IMR-90 (cell line): ENCODE measurements at regions not wholly inside any gene's neighbourhood (a gene's known extent, or its start where the extent isn't known, plus 50 kb on each side); places are given as distances from the start of the nearest gene placed in this dataset.

ENCODE experiments used
- ATAC-seq: fragments of 200-7000 bp; cut with Tn5 transposase; 2 replicates; pipeline ENCODE4 v1.9.1; 2020; ENCODE audit warnings: low read depth, mild to moderate bottlenecking, moderate library complexity
- BruUV-seq: library from RNA; stranded (reverse); fragments of 400-500 nt; replicated peaks from 2 replicates; lab custom pipeline; 2021; lab: Mats Ljungman, UMichigan
- CTCF ChIA-PET: fragments of 300-600 bp; formaldehyde crosslinking; extraction: SDS; loops from one replicate; lab custom pipeline; 2021; ENCODE audit warnings: antibody characterized with exemption; lab: Yijun Ruan, JAX
- POLR2A ChIA-PET: fragments of 300-600 bp; sonication (Branson Sonifier 250); formaldehyde crosslinking; loops from one replicate; lab custom pipeline; 2022; ENCODE audit warnings: antibody characterized with exemption; ENCODE audit not compliant: unreplicated experiment; lab: Charles Lee
- DNase-seq: peaks from one replicate; pipeline ENCODE4 v3.0.0; 2013
- H2AFZ ChIP-seq: replicated peaks from 2 replicates; pipeline ENCODE3; 2013; ENCODE audit warnings: low read length, mild to moderate bottlenecking; ENCODE audit not compliant: poor library complexity
- H2AK5ac ChIP-seq: 2 replicates; pipeline ENCODE4 v1.6.1; 2013; ENCODE audit warnings: low read depth, low read length, inconsistent platforms
- H2AK9ac ChIP-seq: replicated peaks from 2 replicates; pipeline ENCODE3; 2013; ENCODE audit warnings: mild to moderate bottlenecking, low read depth, low read length, moderate library complexity; ENCODE audit not compliant: poor library complexity
- H2BK120ac ChIP-seq: 2 replicates; pipeline ENCODE4 v1.6.1; 2013; ENCODE audit warnings: low read depth, low read length, inconsistent platforms
- H2BK15ac ChIP-seq: 3 replicates; pipeline ENCODE4 v1.6.1; 2013; ENCODE audit warnings: low read depth, low read length, inconsistent platforms
- H2BK20ac ChIP-seq: 2 replicates; pipeline ENCODE4 v1.6.1; 2013; ENCODE audit warnings: low read depth, mild to moderate bottlenecking, inconsistent platforms, low read length, moderate library complexity
- H2BK5ac ChIP-seq: 2 replicates; pipeline ENCODE4 v1.6.1; 2013; ENCODE audit warnings: mild to moderate bottlenecking, low read depth, low read length, inconsistent platforms; ENCODE audit not compliant: poor library complexity, severe bottlenecking
- H3K14ac ChIP-seq: replicated peaks from 2 replicates; pipeline ENCODE4 v1.6.1; 2013; ENCODE audit warnings: low read depth, low read length, inconsistent platforms
- H3K18ac ChIP-seq: 2 replicates; pipeline ENCODE4 v1.6.1; 2013; ENCODE audit warnings: low read depth, low read length, control low read depth
- H3K23ac ChIP-seq: 2 replicates; pipeline ENCODE4 v1.6.1; 2013; ENCODE audit warnings: low read depth, low read length, inconsistent platforms
- H3K27ac ChIP-seq: 2 replicates; pipeline ENCODE4 v1.5.1; 2013; ENCODE audit warnings: mild to moderate bottlenecking, control low read depth, low read length; ENCODE audit not compliant: insufficient read depth
- H3K27me3 ChIP-seq: 2 replicates; pipeline ENCODE4 v1.6.1; 2013; ENCODE audit warnings: low read length; ENCODE audit not compliant: control insufficient read depth, insufficient read depth
- H3K36me3 ChIP-seq: 2 replicates; pipeline ENCODE4 v1.6.1; 2013; ENCODE audit warnings: low read length, mixed read lengths; ENCODE audit not compliant: control insufficient read depth, insufficient read depth
- H3K4ac ChIP-seq: 2 replicates; pipeline ENCODE4 v1.6.1; 2013; ENCODE audit warnings: low read depth, low read length, inconsistent platforms
- H3K4me1 ChIP-seq: 2 replicates; pipeline ENCODE4 v1.6.1; 2013; ENCODE audit warnings: low read length, mixed read lengths; ENCODE audit not compliant: control insufficient read depth, insufficient read depth
- H3K4me2 ChIP-seq: 2 replicates; pipeline ENCODE4 v1.6.1; 2013; ENCODE audit warnings: low read depth, mild to moderate bottlenecking, control low read depth, low read length, moderate library complexity
- H3K4me3 ChIP-seq: 2 replicates; pipeline ENCODE4 v1.5.1; 2013; ENCODE audit warnings: low read depth, mild to moderate bottlenecking, control low read depth, low read length, moderate library complexity; ENCODE audit not compliant: insufficient read depth
- H3K56ac ChIP-seq: 2 replicates; pipeline ENCODE4 v1.6.1; 2013; ENCODE audit warnings: low read length, inconsistent platforms; ENCODE audit not compliant: insufficient read depth; ENCODE audit errors: extremely low read depth
- H3K79me1 ChIP-seq, 2 experiments: 2 replicates each; pipeline ENCODE4 v1.6.1; 2013; ENCODE audit warnings: low read length in 2 of 2, inconsistent platforms in 1 of 2, low read depth in 1 of 2
- H3K9ac ChIP-seq: 2 replicates; pipeline ENCODE4 v1.6.1; 2013; ENCODE audit warnings: low read depth, low read length, control low read depth
- H3K9me1 ChIP-seq: 2 replicates; pipeline ENCODE4 v1.6.1; 2013; ENCODE audit warnings: low read length, inconsistent platforms; ENCODE audit not compliant: insufficient read depth
- H3K9me3 ChIP-seq: 2 replicates; pipeline ENCODE4 v1.6.1; 2013; ENCODE audit warnings: low read length; ENCODE audit not compliant: control insufficient read depth, insufficient read depth
- H4K20me1 ChIP-seq: 2 replicates; pipeline ENCODE4 v1.6.1; 2013; ENCODE audit warnings: low read length, inconsistent platforms; ENCODE audit not compliant: insufficient read depth
- H4K5ac ChIP-seq: 2 replicates; pipeline ENCODE4 v1.6.1; 2013; ENCODE audit warnings: mild to moderate bottlenecking, low read depth, low read length, control low read depth
- H4K8ac ChIP-seq, 2 experiments: 2 replicates each; pipeline ENCODE4 v1.6.1; 2013; ENCODE audit warnings: low read depth in 2 of 2, low read length in 2 of 2, control low read depth in 1 of 2, inconsistent platforms in 1 of 2
- H4K91ac ChIP-seq: 2 replicates; pipeline ENCODE4 v1.6.1; 2013; ENCODE audit warnings: low read depth, low read length, inconsistent platforms; ENCODE audit not compliant: insufficient read depth
- ELK1 ChIP-seq: fragments of 150-350 bp; IDR thresholded peaks from 2 replicates; pipeline ENCODE4 v1.6.1; 2016; ENCODE audit warnings: low read depth, mild to moderate bottlenecking, low read length, moderate library complexity, borderline replicate concordance
- FOS ChIP-seq: fragments of 150-350 bp; IDR thresholded peaks from 2 replicates; pipeline ENCODE4 v1.6.1; 2016; ENCODE audit warnings: low read depth, low read length
- MXI1 ChIP-seq: IDR thresholded peaks from 2 replicates; pipeline ENCODE4 v1.6.1; 2012; ENCODE audit warnings: low read depth, mild to moderate bottlenecking, low read length, moderate library complexity, borderline replicate concordance
- RAD21 ChIP-seq: IDR thresholded peaks from 2 replicates; pipeline ENCODE4 v1.6.1; 2012; ENCODE audit warnings: low read length, improper control_type of control experiment
- SMC3 ChIP-seq: fragments of 150-350 bp; IDR thresholded peaks from 2 replicates; pipeline ENCODE4 v1.6.1; 2016; ENCODE audit warnings: low read depth, mild to moderate bottlenecking, antibody characterized with exemption, low read length, moderate library complexity
- WGBS, 2 experiments: methylation state at CpG; one replicate each; pipeline versions ENCODE4 v1.1.5 to v1.1.7; 2013; ENCODE audit warnings: missing lambda C conversion rate in 2 of 2; ENCODE audit not compliant: insufficient read length in 1 of 2; ENCODE audit errors: extremely low coverage in 2 of 2; 5-methylcytosine and 5-hydroxymethylcytosine counted together
- dilution Hi-C: fragments of 300-500 bp; cut with HindIII; formaldehyde crosslinking; loops from one replicate; pipeline ENCODE4 v1.14.3; 2018; ENCODE audit warnings: low sequenced_read_pairs; ENCODE audit not compliant: unreplicated experiment
- in situ Hi-C: fragments of 300-500 bp; cut with MboI; formaldehyde crosslinking; loops from 3 replicates; pipeline ENCODE4 v1.14.3; 2019; ENCODE audit warnings: low sequenced_read_pairs, inconsistent platforms, mixed read lengths
- intact Hi-C: fragments of 100-400 bp; cut with micrococcal nuclease; formaldehyde crosslinking; loops from 2 replicates; pipeline ENCODE4 v1.10.0; 2022

- no peak overlapping the region for H3K27ac ChIP-seq
- in situ Hi-C loops: no loop called here
- H2AFZ ChIP-seq: no peak overlapping the region
- no CpG with 5 or more reads among the region's 4 CpGs for WGBS, 2 experiments
- H3K4me1 ChIP-seq: no peaks in the 10 kb centered on the region
- no peak overlapping the region for H2BK120ac ChIP-seq
- no peak overlapping the region for H4K91ac ChIP-seq
- H3K9ac ChIP-seq: no peak overlapping the region
- H3K79me1 ChIP-seq: no peaks in the 10 kb centered on the region
- dilution Hi-C loops: no loop called here
- intact Hi-C loops: no loop called here
- H2BK15ac ChIP-seq: no peak overlapping the region
- no peak for ATAC-seq
- DNase-seq: no peak
- no peak overlapping the region for H3K18ac ChIP-seq
- H3K27me3 ChIP-seq: no peaks in the 10 kb centered on the region
- no peak overlapping the region for H3K23ac ChIP-seq
- H3K4me2 ChIP-seq: no peak overlapping the region
- CTCF ChIA-PET: interaction anchor here (2.2 kb wide), 1 partner anchor 8 kb away, joined by 5 read pairs; no protein-coding TSS in a partner anchor
- H2BK5ac ChIP-seq: no peak overlapping the region
- BruUV-seq: no TSS peak
- H4K5ac ChIP-seq: no peak overlapping the region
- H3K36me3 ChIP-seq: no peaks in the 10 kb centered on the region
- no peak overlapping the region for H2BK20ac ChIP-seq
- H3K4me3 ChIP-seq: no peak overlapping the region
- H3K9me3 ChIP-seq: no peaks in the 10 kb centered on the region
- TF ChIP-seq MXI1 (no peak), FOS (no peak), SMC3 (no peak), ELK1 (no peak), RAD21 (no peak)
- no peak overlapping the region for H4K8ac ChIP-seq
- H2AK5ac ChIP-seq: no peak overlapping the region
- POLR2A ChIA-PET: interaction anchor here (0.5 kb wide), 1 partner anchor 51 kb away, joined by 4 read pairs; no protein-coding TSS in a partner anchor
- H4K20me1 ChIP-seq: no peaks in the 10 kb centered on the region
- no peak overlapping the region for H3K4ac ChIP-seq
- no peaks in the 10 kb centered on the region for H3K9me1 ChIP-seq
- H3K56ac ChIP-seq: no peak overlapping the region
- no peak overlapping the region for H3K14ac ChIP-seq
- no peak overlapping the region for H2AK9ac ChIP-seq
Observed at GRCh38 chr2:12382366-12382765, 334.4 kb upstream of the TRIB2 start.
